ENCODE measurements at regions not wholly inside any gene's neighbourhood (a gene's known extent, or its start where the extent isn't known, plus 50 kb on each side); places are given as distances from the start of the nearest gene placed in this dataset.

- TF ChIP-seq FOXA1 (IDR thresholded peaks at IDR 0.05): no peak
- TF ChIP-seq BHLHE40 (IDR thresholded peaks at IDR 0.05; ENCODE audit: borderline replicate concordance): no peak
- no peak for TF ChIP-seq SP1 (IDR thresholded peaks at IDR 0.05)
- TF ChIP-seq ELF4 (IDR thresholded peaks at IDR 0.05): no peak
- TF ChIP-seq SUZ12 (IDR thresholded peaks at IDR 0.05): no peak
- TF ChIP-seq ARNT (IDR thresholded peaks at IDR 0.05): no peak
- no peak for TF ChIP-seq HDGF (IDR thresholded peaks at IDR 0.05; ENCODE audit: borderline replicate concordance)
- no peak for TF ChIP-seq ZNF384 (IDR thresholded peaks at IDR 0.05)
- no peak for TF ChIP-seq TARDBP (IDR thresholded peaks at IDR 0.05)
- TF ChIP-seq FOXM1 (IDR thresholded peaks at IDR 0.05; ENCODE audit: borderline replicate concordance): no peak
- no peak for TF ChIP-seq PKNOX1 (IDR thresholded peaks at IDR 0.05)
- TF ChIP-seq FOXK2 (IDR thresholded peaks at IDR 0.05): no peak
- no peak for TF ChIP-seq LEF1 (IDR thresholded peaks at IDR 0.05; ENCODE audit: borderline replicate concordance)
Observed at GRCh38 chrX:20499763-20500162, 233.1 kb upstream of the RPS6KA3 start.
